DND-41 (cell line): ENCODE measurements at regions not wholly inside any gene's neighbourhood (a gene's known extent, or its start where the extent isn't known, plus 50 kb on each side); places are given as distances from the start of the nearest gene placed in this dataset.

Experiments used
- CTCF ChIP-seq: IDR thresholded peaks from 2 replicates; pipeline ENCODE4 v1.5.1; 2012; ENCODE audit warnings: borderline replicate concordance, low read length, moderate library complexity, mild to moderate bottlenecking; ENCODE audit not compliant: poor library complexity, severe bottlenecking; ENCODE audit errors: extremely low read depth
- EZH2 ChIP-seq: IDR thresholded peaks from 3 replicates; pipeline ENCODE4 v1.6.1; 2012; ENCODE audit warnings: borderline replicate concordance, low read depth, mild to moderate bottlenecking, moderate library complexity, low read length, inconsistent platforms; ENCODE audit not compliant: severe bottlenecking

- no peak for TF ChIP-seq EZH2
- TF ChIP-seq CTCF = no peak
Observed at GRCh38 chr19:28424662-28425045, 788.3 kb downstream of the UQCRFS1 start.
